DND-41 (cell line): ENCODE measurements at regions not wholly inside any gene's neighbourhood (a gene's known extent, or its start where the extent isn't known, plus 50 kb on each side); places are given as distances from the start of the nearest gene placed in this dataset.

Experiments used
- EZH2 ChIP-seq: IDR thresholded peaks from 3 replicates; pipeline ENCODE4 v1.6.1; 2012; ENCODE audit warnings: borderline replicate concordance, low read depth, mild to moderate bottlenecking, moderate library complexity, low read length, inconsistent platforms; ENCODE audit not compliant: severe bottlenecking
- TF ChIP-seq, protein P1 (sequence below): IDR thresholded peaks from 2 replicates; pipeline ENCODE4 v1.5.1; 2012; ENCODE audit warnings: borderline replicate concordance, low read length, moderate library complexity, mild to moderate bottlenecking; ENCODE audit not compliant: poor library complexity, severe bottlenecking; ENCODE audit errors: extremely low read depth

DNA sequence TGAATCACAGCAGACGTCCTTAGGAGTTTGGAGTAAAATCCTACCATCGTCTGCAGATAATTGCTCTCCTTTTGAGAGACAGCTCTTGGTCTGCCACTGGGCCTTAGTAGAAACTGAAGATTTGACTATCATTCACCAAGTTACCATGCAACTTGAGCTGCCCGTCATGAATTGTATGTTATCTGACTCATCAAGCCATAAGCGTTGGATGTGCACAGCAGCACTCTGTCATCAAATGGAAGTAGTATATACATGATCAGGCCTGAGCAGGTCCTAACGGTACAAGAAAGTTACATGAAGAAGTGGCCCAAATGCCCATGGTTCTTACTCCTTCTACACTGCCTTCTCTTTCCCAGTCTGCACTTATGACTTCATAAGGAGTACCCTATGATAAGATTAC lies 317.8 kb downstream of the GPATCH2 start:
- TF ChIP-seq, protein P1, sequence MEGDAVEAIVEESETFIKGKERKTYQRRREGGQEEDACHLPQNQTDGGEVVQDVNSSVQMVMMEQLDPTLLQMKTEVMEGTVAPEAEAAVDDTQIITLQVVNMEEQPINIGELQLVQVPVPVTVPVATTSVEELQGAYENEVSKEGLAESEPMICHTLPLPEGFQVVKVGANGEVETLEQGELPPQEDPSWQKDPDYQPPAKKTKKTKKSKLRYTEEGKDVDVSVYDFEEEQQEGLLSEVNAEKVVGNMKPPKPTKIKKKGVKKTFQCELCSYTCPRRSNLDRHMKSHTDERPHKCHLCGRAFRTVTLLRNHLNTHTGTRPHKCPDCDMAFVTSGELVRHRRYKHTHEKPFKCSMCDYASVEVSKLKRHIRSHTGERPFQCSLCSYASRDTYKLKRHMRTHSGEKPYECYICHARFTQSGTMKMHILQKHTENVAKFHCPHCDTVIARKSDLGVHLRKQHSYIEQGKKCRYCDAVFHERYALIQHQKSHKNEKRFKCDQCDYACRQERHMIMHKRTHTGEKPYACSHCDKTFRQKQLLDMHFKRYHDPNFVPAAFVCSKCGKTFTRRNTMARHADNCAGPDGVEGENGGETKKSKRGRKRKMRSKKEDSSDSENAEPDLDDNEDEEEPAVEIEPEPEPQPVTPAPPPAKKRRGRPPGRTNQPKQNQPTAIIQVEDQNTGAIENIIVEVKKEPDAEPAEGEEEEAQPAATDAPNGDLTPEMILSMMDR = no peak
- TF ChIP-seq EZH2 = no peak
